CD8-positive, alpha-beta memory T cell (primary cell): ENCODE measurements at regions not wholly inside any gene's neighbourhood (a gene's known extent, or its start where the extent isn't known, plus 50 kb on each side); places are given as distances from the start of the nearest gene placed in this dataset.
"Not testable (repeated sequence)": the region's sequence is repeated elsewhere in the genome, so short reads cannot be mapped to it uniquely, and the experiment has no call there.

ENCODE experiments used
- CTCF ChIA-PET: fragments of 350-600 bp; sonication (Branson Sonifier 250); formaldehyde crosslinking; loops from one replicate; lab custom pipeline; 2021; ENCODE audit warnings: antibody characterized with exemption; lab: Charles Lee
- POLR2A ChIA-PET: fragments of 350-600 bp; sonication (Branson Sonifier 250); formaldehyde crosslinking; loops from one replicate; lab custom pipeline; 2021; ENCODE audit warnings: antibody characterized with exemption; lab: Charles Lee
- DNase-seq, 5 donors: peaks; one replicate each; pipeline versions ENCODE4 v3.0.0 to v3.0.0-alpha.2; 2020 to 2022; ENCODE audit warnings: mixed read lengths in 1 of 5
- H3K27ac ChIP-seq: one replicate; pipeline ENCODE4 v1.7.0; 2013; ENCODE audit warnings: low read depth, mild to moderate bottlenecking, low read length, moderate library complexity
- H3K27me3 ChIP-seq: 2 replicates; pipeline ENCODE4 v1.7.0; 2013; ENCODE audit warnings: low read length, mild to moderate bottlenecking; ENCODE audit not compliant: insufficient read depth, poor library complexity, severe bottlenecking
- H3K36me3 ChIP-seq: 2 replicates; pipeline ENCODE4 v1.7.0; 2013; ENCODE audit warnings: mild to moderate bottlenecking, low read length, moderate library complexity; ENCODE audit not compliant: insufficient read depth
- H3K4me1 ChIP-seq: 2 replicates; pipeline ENCODE4 v1.7.0; 2013; ENCODE audit warnings: mild to moderate bottlenecking, low read length, moderate library complexity; ENCODE audit not compliant: insufficient read depth
- H3K4me3 ChIP-seq: 2 replicates; pipeline ENCODE4 v1.7.0; 2013; ENCODE audit warnings: mild to moderate bottlenecking, low read length
- H3K9me3 ChIP-seq: 2 replicates; pipeline ENCODE4 v1.7.0; 2013; ENCODE audit warnings: mild to moderate bottlenecking, low read length
- H3K27ac Mint-ChIP-seq, 8 donors: one replicate each; pipeline ENCODE4 v1.8.0; 2020 to 2021; ENCODE audit warnings: mixed read lengths in 8 of 8, mild to moderate bottlenecking in 6 of 8, inconsistent platforms in 3 of 8, moderate library complexity in 3 of 8
- H3K27me3 Mint-ChIP-seq, 2 donors: one replicate each; pipeline ENCODE4 v1.8.0; 2020 to 2021; ENCODE audit warnings: mixed read lengths in 2 of 2, mild to moderate bottlenecking in 1 of 2, moderate library complexity in 1 of 2
- H3K36me3 Mint-ChIP-seq, 3 donors: one replicate each; pipeline ENCODE4 v1.8.0; 2020 to 2021; ENCODE audit warnings: mixed read lengths in 3 of 3, inconsistent platforms in 1 of 3, mild to moderate bottlenecking in 1 of 3
- H3K4me1 Mint-ChIP-seq, 3 donors: one replicate each; pipeline ENCODE4 v1.8.0; 2020 to 2021; ENCODE audit warnings: mixed read lengths in 3 of 3, inconsistent platforms in 1 of 3, mild to moderate bottlenecking in 1 of 3
- H3K4me3 Mint-ChIP-seq, 7 donors: one replicate each; pipeline ENCODE4 v1.8.0; 2020 to 2021; ENCODE audit warnings: mixed read lengths in 7 of 7, mild to moderate bottlenecking in 6 of 7, moderate library complexity in 4 of 7, inconsistent platforms in 2 of 7
- H3K9me3 Mint-ChIP-seq, 5 donors: one replicate each; pipeline ENCODE4 v1.8.0; 2020 to 2022; ENCODE audit warnings: mixed read lengths in 5 of 5, mild to moderate bottlenecking in 3 of 5, moderate library complexity in 2 of 5, inconsistent platforms in 1 of 5

- H3K4me1 Mint-ChIP-seq, H3K4me3 Mint-ChIP-seq, DNase-seq, H3K4me1 ChIP-seq, H3K27ac Mint-ChIP-seq, H3K9me3 Mint-ChIP-seq, H3K36me3 Mint-ChIP-seq, H3K36me3 ChIP-seq, H3K27ac ChIP-seq, H3K9me3 ChIP-seq, POLR2A ChIA-PET, H3K4me3 ChIP-seq, H3K27me3 ChIP-seq: not testable (repeated sequence)
- H3K27me3 Mint-ChIP-seq: peaks cover 18 to 49% of the 10 kb centered on the region in 2 donors
- CTCF ChIA-PET: interaction anchor here (0.7 to 0.9 kb wide), 2 partner anchors 22 to 890 kb away, joined by 3 read pairs; no protein-coding TSS in a partner anchor
Observed at GRCh38 chr5:39525781-39526180, 101.0 kb upstream of the DAB2 start.

- Mint-ChIP-seq H3K4me3 (no peak overlapping the region), H3K9me3 (peaks cover 0 to 2% (median 0%) of the 10 kb centered on the region in 5 donors), H3K27me3 (peaks cover 18 to 44% of the 10 kb centered on the region in 2 donors), H3K36me3 (no peaks in the 10 kb centered on the region), H3K4me1 (no peaks in the 10 kb centered on the region), H3K27ac (no peak overlapping the region)
- no peak for DNase-seq
- H3K27ac ChIP-seq: no peak overlapping the region
- H3K4me3 ChIP-seq: no peak overlapping the region
- H3K36me3 ChIP-seq: no peaks in the 10 kb centered on the region
- H3K4me1 ChIP-seq: no peaks in the 10 kb centered on the region
- no peaks in the 10 kb centered on the region for H3K27me3 ChIP-seq
- POLR2A ChIA-PET: no interaction called here
- no peaks in the 10 kb centered on the region for H3K9me3 ChIP-seq
- CTCF ChIA-PET: no interaction called here
Observed at GRCh38 chr5:39525271-39525670, 100.5 kb upstream of the DAB2 start.

- DNase-seq: no peak
- H3K36me3 ChIP-seq: no peaks in the 10 kb centered on the region
- Mint-ChIP-seq H3K4me3 (no peak overlapping the region), H3K27ac (no peak overlapping the region), H3K4me1 (no peaks in the 10 kb centered on the region), H3K9me3 (peaks cover 0 to 2% (median 0%) of the 10 kb centered on the region in 5 donors), H3K36me3 (no peaks in the 10 kb centered on the region), H3K27me3 (peaks cover 14 to 42% of the 10 kb centered on the region in 2 donors)
- no peak overlapping the region for H3K4me3 ChIP-seq
- H3K27ac ChIP-seq: no peak overlapping the region
- POLR2A ChIA-PET: no interaction called here
- CTCF ChIA-PET: no interaction called here
- no peaks in the 10 kb centered on the region for H3K27me3 ChIP-seq
- H3K9me3 ChIP-seq: no peaks in the 10 kb centered on the region
- H3K4me1 ChIP-seq: no peaks in the 10 kb centered on the region
Observed at GRCh38 chr5:39523821-39524220, 99.0 kb upstream of the DAB2 start.

- no peak overlapping the region for H3K4me3 Mint-ChIP-seq
- H3K27me3 Mint-ChIP-seq: peaks cover 12 to 34% of the 10 kb centered on the region in 2 donors
- H3K36me3 ChIP-seq: no peaks in the 10 kb centered on the region
- H3K9me3 Mint-ChIP-seq: peaks cover 0 to 2% (median 0%) of the 10 kb centered on the region in 5 donors
- no peaks in the 10 kb centered on the region for H3K4me1 ChIP-seq
- ChIA-PET POLR2A (no interaction called here), CTCF (no interaction called here)
- no peak for DNase-seq
- H3K27me3 ChIP-seq: no peaks in the 10 kb centered on the region
- H3K4me3 ChIP-seq: no peak overlapping the region
- H3K27ac Mint-ChIP-seq: no peak overlapping the region
- H3K9me3 ChIP-seq: no peaks in the 10 kb centered on the region
- no peak overlapping the region for H3K27ac ChIP-seq
- H3K4me1 Mint-ChIP-seq: no peaks in the 10 kb centered on the region
- H3K36me3 Mint-ChIP-seq: no peaks in the 10 kb centered on the region
Observed at GRCh38 chr5:39521940-39522590, 97.3 kb upstream of the DAB2 start.

- Mint-ChIP-seq H3K9me3 (peaks cover 0 to 2% (median 0%) of the 10 kb centered on the region in 5 donors), H3K4me1 (no peaks in the 10 kb centered on the region), H3K36me3 (no peaks in the 10 kb centered on the region), H3K27me3 (peaks cover 5 to 29% of the 10 kb centered on the region in 2 donors), H3K4me3 (no peak overlapping the region), H3K27ac (no peak overlapping the region)
- H3K4me3 ChIP-seq: no peak overlapping the region
- no peaks in the 10 kb centered on the region for H3K36me3 ChIP-seq
- no peak for DNase-seq
- POLR2A ChIA-PET: no interaction called here
- no peaks in the 10 kb centered on the region for H3K4me1 ChIP-seq
- H3K27ac ChIP-seq: no peak overlapping the region
- H3K27me3 ChIP-seq: no peaks in the 10 kb centered on the region
- CTCF ChIA-PET: no interaction called here
- H3K9me3 ChIP-seq: no peaks in the 10 kb centered on the region
Observed at GRCh38 chr5:39521098-39521860, 96.5 kb upstream of the DAB2 start.

DNA sequence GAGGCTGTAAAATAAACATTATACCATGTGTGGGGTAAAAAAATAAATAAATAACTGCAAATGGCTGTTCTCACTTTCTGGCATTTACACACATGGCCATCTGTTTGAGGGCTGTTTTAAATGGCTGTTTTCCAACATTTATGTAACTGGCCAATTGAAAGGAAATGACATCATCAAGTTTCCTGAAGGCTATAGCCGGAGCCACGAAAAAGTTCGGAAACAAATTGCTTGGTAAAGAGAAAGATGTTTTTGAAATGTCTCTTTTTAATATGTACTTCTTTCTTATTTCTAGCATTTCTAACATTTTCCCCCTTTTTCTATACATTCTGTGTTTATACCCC, 95.4 kb upstream of the DAB2 start:
- Histone ChIP-seq H3K9me3 (no peaks in the 10 kb centered on the region), H3K4me3 (no peak overlapping the region), H3K4me1 (no peaks in the 10 kb centered on the region), H3K27me3 (no peaks in the 10 kb centered on the region), H3K36me3 (no peaks in the 10 kb centered on the region), H3K27ac (no peak overlapping the region)
- Mint-ChIP-seq H3K27ac (no peak overlapping the region), H3K4me1 (no peaks in the 10 kb centered on the region), H3K4me3 (no peak overlapping the region), H3K36me3 (no peaks in the 10 kb centered on the region), H3K27me3 (peaks cover 5 to 24% of the 10 kb centered on the region in 2 donors), H3K9me3 (peaks cover 0 to 2% (median 0%) of the 10 kb centered on the region in 5 donors)
- POLR2A ChIA-PET: no interaction called here
- no peak for DNase-seq
- CTCF ChIA-PET: no interaction called here

DNA sequence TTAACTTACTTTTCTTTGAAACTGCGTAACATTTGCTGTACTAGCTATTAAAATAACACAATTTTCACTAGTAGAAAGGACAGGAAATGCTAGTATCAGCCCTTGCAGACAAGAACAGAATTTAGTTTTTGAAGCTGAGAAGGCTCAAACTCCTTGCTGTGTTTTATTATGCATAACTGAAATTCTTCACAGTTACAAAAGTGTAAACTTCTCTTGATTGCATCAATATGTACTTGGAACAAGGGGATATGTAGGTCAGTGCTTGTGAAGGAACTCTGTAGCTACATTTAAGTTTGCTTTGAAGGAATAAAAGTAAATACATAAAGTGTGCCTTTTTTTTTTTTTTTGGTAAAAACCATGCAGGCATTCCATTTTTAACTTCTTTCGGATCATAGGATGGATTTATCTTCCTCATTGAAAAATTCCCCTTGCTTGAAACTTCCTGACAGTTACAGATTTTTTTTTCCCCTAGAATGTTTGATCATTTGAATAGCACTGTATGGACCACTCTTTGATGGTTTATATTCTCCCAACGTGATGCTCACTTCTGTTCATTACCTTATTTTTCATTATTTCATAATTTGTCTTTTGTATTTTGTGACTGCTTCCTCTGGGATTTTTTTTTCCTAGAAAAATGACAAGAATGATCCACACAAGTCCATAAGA, 94.9 kb upstream of the DAB2 start:
- ChIA-PET CTCF (no interaction called here), POLR2A (no interaction called here)
- peaks cover 5 to 21% of the 10 kb centered on the region in 2 donors for H3K27me3 Mint-ChIP-seq

DNA sequence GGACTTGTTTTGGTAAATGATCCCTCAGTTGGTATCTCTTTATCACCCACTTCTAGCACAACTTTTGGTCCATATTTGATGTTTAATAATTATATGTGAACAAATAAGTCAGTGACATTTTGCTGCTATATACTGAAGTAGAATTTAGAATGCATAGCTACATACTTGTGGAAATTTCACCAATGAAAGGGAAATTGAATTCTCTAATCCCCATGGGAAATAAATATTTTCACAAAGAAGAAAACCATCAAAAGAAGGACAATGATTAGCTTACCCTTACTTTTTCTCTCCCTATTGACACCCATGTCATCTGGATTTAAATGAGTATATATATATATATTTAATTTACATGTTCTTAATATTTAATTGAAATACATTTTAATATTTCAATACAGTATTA, 94.3 kb upstream of the DAB2 start:
- ChIA-PET POLR2A (no interaction called here), CTCF (no interaction called here)
- Mint-ChIP-seq H3K27ac (no peak overlapping the region), H3K4me1 (no peaks in the 10 kb centered on the region), H3K27me3 (peaks cover 5 to 24% of the 10 kb centered on the region in 2 donors), H3K9me3 (peaks cover 0 to 2% (median 0%) of the 10 kb centered on the region in 5 donors), H3K36me3 (no peaks in the 10 kb centered on the region), H3K4me3 (no peak overlapping the region)
- no peaks in the 10 kb centered on the region for H3K4me1 ChIP-seq
- no peaks in the 10 kb centered on the region for H3K36me3 ChIP-seq
- no peak overlapping the region for H3K4me3 ChIP-seq
- no peak overlapping the region for H3K27ac ChIP-seq
- DNase-seq: no peak
- H3K9me3 ChIP-seq: no peaks in the 10 kb centered on the region
- H3K27me3 ChIP-seq: no peaks in the 10 kb centered on the region

More for the DNA sequence above, 94.9 kb upstream of the DAB2 start:
- no peak for DNase-seq
- H3K4me3 ChIP-seq: no peak overlapping the region
- H3K4me1 ChIP-seq: no peaks in the 10 kb centered on the region
- Mint-ChIP-seq H3K4me3 (no peak overlapping the region), H3K27ac (no peak overlapping the region), H3K9me3 (peaks cover 0 to 2% (median 0%) of the 10 kb centered on the region in 5 donors), H3K36me3 (no peaks in the 10 kb centered on the region), H3K4me1 (no peaks in the 10 kb centered on the region)
- H3K9me3 ChIP-seq: no peaks in the 10 kb centered on the region
- H3K27me3 ChIP-seq: no peaks in the 10 kb centered on the region
- H3K36me3 ChIP-seq: no peaks in the 10 kb centered on the region
- H3K27ac ChIP-seq: no peak overlapping the region
